HepG2 (cell line): ENCODE measurements at regions not wholly inside any gene's neighbourhood (a gene's known extent, or its start where the extent isn't known, plus 50 kb on each side); places are given as distances from the start of the nearest gene placed in this dataset.

ENCODE experiments used
- CEBPZ ChIP-seq: IDR thresholded peaks from 2 replicates; pipeline ENCODE4 v1.6.1; 2012; ENCODE audit warnings: low read length, improper control_type of control experiment
- POLR2A ChIP-seq, 2 experiments: IDR thresholded peaks; 2 replicates each; pipeline ENCODE4 v1.6.1; 2011; ENCODE audit warnings: low read depth in 2 of 2, low read length in 2 of 2, mild to moderate bottlenecking in 1 of 2, moderate library complexity in 1 of 2; ENCODE audit not compliant: insufficient read depth in 1 of 2
- SRSF1 ChIP-seq: fragments of 200-400 bp; formaldehyde crosslinking; optimal IDR thresholded peaks from 2 replicates; pipeline ENCODE3; 2017; ENCODE audit warnings: mild to moderate bottlenecking, low read depth, low read length, moderate library complexity

GRCh38 chr2:149677416-149677815 lies 89.8 kb upstream of the MMADHC start:
- TF ChIP-seq CEBPZ, result no peak
- TF ChIP-seq SRSF1, result no peak
- no peak for TF ChIP-seq POLR2A (IDR thresholded peaks at IDR 0.05; ENCODE audit: insufficient read depth in 1 of 2, low read depth in 2 of 2, low read length in 2 of 2)
